HepG2 (cell line): ENCODE measurements at regions not wholly inside any gene's neighbourhood (a gene's known extent, or its start where the extent isn't known, plus 50 kb on each side); places are given as distances from the start of the nearest gene placed in this dataset.

Experiments used
- ATAC-seq: fragments of 200-7000 bp; cut with Tn5 transposase; 3 replicates; pipeline ENCODE4 v1.9.1; 2020; ENCODE audit warnings: mild to moderate bottlenecking, moderate library complexity
- BruUV-seq: library from RNA; stranded (reverse); fragments of 400-500 nt; replicated peaks from 2 replicates; lab custom pipeline; 2021; lab: Mats Ljungman, UMichigan
- CTCF ChIA-PET: fragments of 300-600 bp; formaldehyde crosslinking; extraction: SDS; loops from one replicate; lab custom pipeline; 2021; ENCODE audit warnings: low total read pairs, inconsistent platforms, low intra/inter-chr PET ratio; lab: Yijun Ruan, JAX
- POLR2A ChIA-PET: fragments of 350-600 bp; sonication (Branson Sonifier 250); formaldehyde crosslinking; loops from one replicate; lab custom pipeline; 2020; ENCODE audit warnings: antibody characterized with exemption, inconsistent platforms; lab: Yijun Ruan, JAX
- DNase-seq: peaks from one replicate; pipeline ENCODE4 v3.0.0-alpha.2; 2015; ENCODE audit warnings: low spot score
- FAIRE-seq: peaks from 3 replicates; lab custom pipeline; 2011; peaks lifted over from hg19 to GRCh38; lab: Jason Lieb, UNC
- H2AFZ ChIP-seq: one replicate; pipeline ENCODE4 v1.6.1; 2011; ENCODE audit warnings: low read length, inconsistent platforms
- H3K27ac ChIP-seq: fragments of 300-600 bp; 3 replicates; pipeline ENCODE4 v1.8.0; 2011; ENCODE audit warnings: mixed run types, mild to moderate bottlenecking, mixed read lengths, low read length, inconsistent platforms; ENCODE audit not compliant: insufficient read depth; ENCODE audit errors: extremely low read length
- H3K27me3 ChIP-seq, 2 experiments: fragments of 200-600 bp in 1 of 2; 2 replicates in 1 of 2; 3 replicates in 1 of 2; pipeline versions ENCODE4 v1.6.0 to v1.8.0; 2011; ENCODE audit warnings: low read length in 2 of 2, mild to moderate bottlenecking in 2 of 2, moderate library complexity in 2 of 2, inconsistent platforms in 1 of 2; ENCODE audit not compliant: insufficient read depth in 2 of 2, control insufficient read depth in 1 of 2
- H3K36me3 ChIP-seq, 2 experiments: fragments of 200-600 bp in 1 of 2; replicated peaks in 1 of 2; 2 replicates in 1 of 2; 3 replicates in 1 of 2; pipeline versions ENCODE4 v1.5.1 to v1.8.0; 2011; ENCODE audit warnings: low read length in 2 of 2, inconsistent platforms in 1 of 2; ENCODE audit not compliant: insufficient read depth in 2 of 2, control insufficient read depth in 1 of 2
- H3K4me1 ChIP-seq: 2 replicates; pipeline ENCODE4 v1.5.1; 2012; ENCODE audit warnings: low read length, inconsistent platforms; ENCODE audit not compliant: insufficient read depth
- H3K4me2 ChIP-seq: 2 replicates; pipeline ENCODE4 v1.6.0; 2011; ENCODE audit warnings: low read depth, low read length, inconsistent platforms
- H3K4me3 ChIP-seq, 3 experiments: fragments of 200-600 bp in 1 of 3; sonication (generic), shearing (Covaris generic) in 1 of 3; replicated peaks in 1 of 3; 2 replicates each; pipeline ENCODE4 v1.5.1; 2011 to 2016; ENCODE audit warnings: low read length in 3 of 3, inconsistent platforms in 2 of 3, low read depth in 2 of 3, mild to moderate bottlenecking in 2 of 3, control low read depth in 1 of 3, mixed read lengths in 1 of 3; ENCODE audit not compliant: insufficient read depth in 1 of 3
- H3K79me2 ChIP-seq: one replicate; pipeline ENCODE4 v1.6.1; 2011; ENCODE audit warnings: low read length, inconsistent platforms; ENCODE audit not compliant: insufficient read depth
- H3K9ac ChIP-seq: 2 replicates; pipeline ENCODE4 v1.6.0; 2011; ENCODE audit warnings: mild to moderate bottlenecking, low read depth, low read length, inconsistent platforms; ENCODE audit not compliant: insufficient read depth
- H3K9me3 ChIP-seq: 2 replicates; pipeline ENCODE4 v1.5.1; 2012; ENCODE audit warnings: mild to moderate bottlenecking, low read length
- H4K20me1 ChIP-seq: 2 replicates; pipeline ENCODE4 v1.6.0; 2011; ENCODE audit warnings: inconsistent platforms, mild to moderate bottlenecking, low read length, moderate library complexity; ENCODE audit not compliant: insufficient read depth
- CHD4 ChIP-seq: fragments of 200-600 bp; sonication (generic); IDR thresholded peaks from 2 replicates; pipeline ENCODE4 v1.7.0; 2017; ENCODE audit warnings: mild to moderate bottlenecking, low read length, borderline replicate concordance
- CREBL2 ChIP-seq: sonication (generic); formaldehyde crosslinking; IDR thresholded peaks from 2 replicates; pipeline ENCODE4 v1.8.1; 2023; ENCODE audit warnings: missing genetic modification reagents, mild to moderate bottlenecking, borderline replicate concordance
- DDIT3 ChIP-seq: sonication (generic); formaldehyde crosslinking; IDR thresholded peaks from 2 replicates; pipeline ENCODE4 v1.4.0; 2020; ENCODE audit warnings: mild to moderate bottlenecking, missing genetic modification reagents
- FIP1L1 ChIP-seq: fragments of 200-400 bp; formaldehyde crosslinking; IDR thresholded peaks from 2 replicates; pipeline ENCODE4 v1.6.1; 2018; ENCODE audit warnings: low read depth, mild to moderate bottlenecking, low read length, moderate library complexity, borderline replicate concordance; ENCODE audit not compliant: insufficient read depth
- KLF15 ChIP-seq: sonication (generic); formaldehyde crosslinking; IDR thresholded peaks from 2 replicates; pipeline ENCODE4 v1.8.1; 2023; ENCODE audit warnings: borderline replicate concordance, mild to moderate bottlenecking, inconsistent platforms, missing genetic modification reagents, mixed read lengths
- TCF7L2 ChIP-seq: IDR thresholded peaks from 2 replicates; pipeline ENCODE4 v1.6.1; 2011; ENCODE audit warnings: mild to moderate bottlenecking, low read depth, low read length, moderate library complexity
- ZBTB14 ChIP-seq: sonication (generic); formaldehyde crosslinking; IDR thresholded peaks from 2 replicates; pipeline ENCODE4 v1.4.0; 2020; ENCODE audit warnings: missing genetic modification reagents
- ZFX ChIP-seq: sonication (generic); formaldehyde crosslinking; IDR thresholded peaks from 2 replicates; pipeline ENCODE4 v1.4.0; 2020; ENCODE audit warnings: mild to moderate bottlenecking, low read depth, missing genetic modification reagents, moderate library complexity
- ZGPAT ChIP-seq: IDR thresholded peaks from 2 replicates; pipeline ENCODE4 v1.6.1; 2016; ENCODE audit warnings: mild to moderate bottlenecking
- WGBS: methylation state at CpG from one replicate; pipeline ENCODE4 v1.1.6; 2017; ENCODE audit warnings: low lambda C conversion rate; 5-methylcytosine and 5-hydroxymethylcytosine counted together
- in situ Hi-C: cut with HindIII; loops from 2 replicates; pipeline ENCODE4 v1.10.0; 2017; ENCODE audit warnings: low pct_unique_long_range_greater_than_20kb; ENCODE audit not compliant: extremely low pct_ligation_motif_present
- intact Hi-C: fragments of 100-400 bp; cut with micrococcal nuclease; formaldehyde crosslinking; loops from one replicate; pipeline ENCODE4 v1.10.0; 2022; ENCODE audit not compliant: unreplicated experiment

DNA sequence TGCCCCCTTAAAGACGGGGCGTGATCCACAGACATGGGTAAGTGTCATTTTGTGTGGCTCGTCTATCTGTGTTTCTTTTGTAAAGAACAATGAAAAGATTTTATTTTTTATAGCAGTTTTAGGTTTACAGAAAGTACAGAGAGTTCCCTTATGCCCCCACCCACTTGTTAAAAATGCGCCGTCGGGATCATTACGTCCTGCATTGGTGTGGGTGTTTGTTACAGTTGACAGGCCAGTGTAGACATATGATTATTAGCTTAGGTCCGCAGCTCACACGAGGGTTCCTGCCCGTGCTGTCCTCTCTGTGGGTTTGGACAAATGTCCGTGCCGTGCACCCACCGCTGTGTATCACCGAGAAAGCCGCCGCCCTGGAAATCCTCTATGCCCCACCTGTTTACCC, 50.5 kb downstream of the RGS12 start:
- Histone ChIP-seq H4K20me1 (no peaks in the 10 kb centered on the region), H3K27me3 (no peaks in the 10 kb centered on the region), H3K4me2 (no peak overlapping the region), H3K4me3 (no peak overlapping the region), H3K79me2 (peaks cover 9% of the 10 kb centered on the region), H3K4me1 (peaks cover 25% of the 10 kb centered on the region), H3K36me3 (peaks cover 4 to 7% of the 10 kb centered on the region in 2 experiments; a peak in 2 of 5 replicates), H2AFZ (no peak overlapping the region), H3K9me3 (no peaks in the 10 kb centered on the region), H3K27ac (no peak overlapping the region), H3K9ac (no peak overlapping the region)
- ChIA-PET POLR2A (no interaction called here), CTCF (interaction anchor here (5.4 kb wide), 1 partner anchor 99 kb away, joined by 54 read pairs; the partner anchor contains the start of gene HGFAC)
- FAIRE-seq, result no peak
- DNase-seq, result no peak
- 98% methylated on average over 16 of the region's 16 CpGs for WGBS
- TF ChIP-seq FIP1L1, result no peak
- TF ChIP-seq CREBL2, result no peak
- TF ChIP-seq KLF15 (CRISPR knock-in tag), result no peak
- TF ChIP-seq ZGPAT (CRISPR knock-in tag), result no peak
- TF ChIP-seq ZFX, result no peak
- TF ChIP-seq TCF7L2, result no peak
- TF ChIP-seq DDIT3 (CRISPR knock-in tag), result no peak
- no peak for TF ChIP-seq ZBTB14 (CRISPR knock-in tag)
- no peak for TF ChIP-seq CHD4
- intact Hi-C loops (no loop called here), in situ Hi-C loops (no loop called here)
- ATAC-seq, result no peak
- BruUV-seq, result no TSS peak
